ENCODE measurements at regions not wholly inside any gene's neighbourhood (a gene's known extent, or its start where the extent isn't known, plus 50 kb on each side); places are given as distances from the start of the nearest gene placed in this dataset.
A peak's percentile ranks its signal among the peaks of the same experiment; 100 is the strongest.

DNA sequence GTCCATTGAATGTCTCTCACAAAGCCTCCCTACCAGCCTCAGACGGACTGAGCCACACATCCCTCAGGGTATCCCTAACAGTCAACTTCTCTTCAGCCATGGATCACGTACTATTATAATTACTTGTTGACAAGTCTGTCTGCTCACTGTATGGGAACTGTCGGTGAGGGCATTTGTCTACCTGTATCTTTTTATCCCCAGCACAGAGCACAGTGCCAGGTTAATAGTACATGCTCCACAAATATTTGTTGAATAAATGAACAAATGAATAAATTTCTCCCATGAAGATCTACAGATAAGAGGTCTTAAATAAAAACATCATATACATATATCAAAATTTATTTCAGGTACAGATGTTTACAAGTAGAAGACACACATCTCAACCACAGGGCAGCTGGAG, 414.0 kb downstream of the SOX9 start:
- H3K9ac ChIP-seq (ENCODE audit: low read length) = no peak overlapping the region
- no peaks in the 10 kb centered on the region for H3K36me3 ChIP-seq (ENCODE audit: control insufficient read depth, insufficient read depth, low read length)
- peaks cover 38% of the 10 kb centered on the region for H3K4me1 ChIP-seq (ENCODE audit: control insufficient read depth, insufficient read depth, low read length)
- no peaks in the 10 kb centered on the region for H3K27me3 ChIP-seq (ENCODE audit: control insufficient read depth, insufficient read depth, low read length)
- no peak overlapping the region for H3K4me3 ChIP-seq (ENCODE audit: low read length)
- no peaks in the 10 kb centered on the region for H3K9me3 ChIP-seq (ENCODE audit: control insufficient read depth, low read length)

DNA sequence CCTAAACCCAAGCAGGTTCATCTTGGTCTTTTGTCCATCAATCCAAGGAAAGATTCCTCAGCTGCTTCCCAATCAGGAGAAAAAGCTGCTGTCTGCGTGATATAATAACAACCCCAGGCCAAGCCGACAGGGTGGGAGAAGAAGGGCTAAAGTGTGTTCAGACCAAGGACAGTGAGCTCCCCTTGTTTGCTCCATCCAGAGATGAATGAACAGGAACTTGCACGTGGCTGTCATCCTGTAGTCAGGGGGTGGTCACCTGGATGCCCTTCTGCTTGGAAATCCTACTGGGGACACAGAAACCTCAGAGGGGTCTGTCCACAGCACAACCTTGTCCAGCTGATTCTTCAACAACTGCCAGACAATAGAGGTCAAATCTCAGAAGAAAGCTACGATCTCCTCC, 414.5 kb downstream of the SOX9 start:
- Histone ChIP-seq H3K27me3 (ENCODE audit: control insufficient read depth, insufficient read depth, low read length) (no peaks in the 10 kb centered on the region), H3K4me1 (ENCODE audit: control insufficient read depth, insufficient read depth, low read length) (peaks cover 37% of the 10 kb centered on the region), H3K36me3 (ENCODE audit: control insufficient read depth, insufficient read depth, low read length) (no peaks in the 10 kb centered on the region), H3K4me3 (ENCODE audit: low read length) (no peak overlapping the region), H3K9ac (ENCODE audit: low read length) (no peak overlapping the region), H3K9me3 (ENCODE audit: control insufficient read depth, low read length) (no peaks in the 10 kb centered on the region)

DNA sequence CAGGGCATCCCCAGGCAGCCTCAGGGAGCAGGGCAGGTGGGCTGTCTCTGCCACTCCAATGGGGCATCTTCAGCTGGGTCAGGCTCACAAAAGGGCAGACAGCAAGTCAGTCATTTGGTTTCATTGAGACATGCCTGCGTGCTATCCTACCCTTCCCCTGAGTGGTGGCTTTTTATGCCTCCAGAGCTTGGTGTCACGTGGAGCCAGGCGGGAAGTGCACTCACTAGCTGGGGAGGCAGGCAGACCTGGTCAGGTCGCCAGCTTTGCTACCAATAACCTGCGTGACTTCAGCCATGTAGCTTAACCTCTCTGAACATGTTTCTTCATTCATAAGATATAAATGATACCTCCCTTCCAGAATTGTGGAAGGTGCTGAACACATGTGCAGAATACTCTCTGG, 415.0 kb downstream of the SOX9 start:
- Histone ChIP-seq H3K9ac (ENCODE audit: low read length) (no peak overlapping the region), H3K4me3 (ENCODE audit: low read length) (no peak overlapping the region)

DNA sequence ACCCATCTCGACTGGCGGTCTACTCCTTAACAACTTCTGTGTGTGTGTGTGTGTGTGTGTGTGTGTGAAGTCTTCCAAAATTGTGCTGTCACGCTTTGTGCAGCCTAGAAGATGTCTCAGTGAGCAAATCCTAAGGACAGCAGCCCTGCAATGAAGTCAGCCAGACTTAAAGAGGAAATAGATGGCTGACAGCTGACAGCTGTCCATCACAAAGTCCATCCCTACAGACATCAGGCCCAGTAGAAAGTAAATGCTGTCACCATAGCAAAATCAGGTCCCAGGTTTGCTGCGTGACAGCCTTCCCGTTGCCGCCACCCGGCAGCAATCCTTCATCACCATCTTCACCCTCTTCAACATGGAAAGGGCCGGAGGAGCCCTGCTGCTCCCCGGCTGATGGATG, 416.0 kb downstream of the SOX9 start:
- H3K36me3 ChIP-seq (ENCODE audit: control insufficient read depth, insufficient read depth, low read length) = no peaks in the 10 kb centered on the region
- H3K4me3 ChIP-seq (ENCODE audit: low read length) = no peak overlapping the region
- H3K27me3 ChIP-seq (ENCODE audit: control insufficient read depth, insufficient read depth, low read length) = no peaks in the 10 kb centered on the region
- H3K9me3 ChIP-seq (ENCODE audit: control insufficient read depth, low read length) = no peaks in the 10 kb centered on the region
- H3K4me1 ChIP-seq (ENCODE audit: control insufficient read depth, insufficient read depth, low read length) = peaks cover 27% of the 10 kb centered on the region
- no peak overlapping the region for H3K9ac ChIP-seq (ENCODE audit: low read length)

More for the DNA sequence above, 415.0 kb downstream of the SOX9 start:
- Histone ChIP-seq H3K4me1 (ENCODE audit: control insufficient read depth, insufficient read depth, low read length) (peaks cover 36% of the 10 kb centered on the region), H3K36me3 (ENCODE audit: control insufficient read depth, insufficient read depth, low read length) (no peaks in the 10 kb centered on the region), H3K9me3 (ENCODE audit: control insufficient read depth, low read length) (no peaks in the 10 kb centered on the region), H3K27me3 (ENCODE audit: control insufficient read depth, insufficient read depth, low read length) (no peaks in the 10 kb centered on the region)

DNA sequence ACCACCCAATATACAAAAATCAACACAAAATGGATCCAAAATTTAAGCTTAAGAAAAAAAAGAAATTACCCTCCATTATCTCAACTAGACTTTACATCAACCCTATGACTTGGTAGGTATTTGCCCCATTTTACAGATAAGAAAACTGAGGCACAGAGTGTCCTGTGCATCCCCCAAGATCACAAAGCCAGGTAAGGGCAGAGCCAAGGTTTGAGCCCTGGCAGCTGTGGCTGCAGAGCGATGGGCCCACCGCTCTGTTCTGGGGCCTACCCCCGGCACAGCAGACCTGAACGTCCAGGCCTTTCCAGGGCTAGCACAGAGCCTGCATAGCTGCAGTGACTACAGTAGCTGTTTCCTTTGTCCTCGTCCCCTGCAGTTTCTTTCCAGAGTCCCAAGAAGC, 417.6 kb downstream of the SOX9 start:
- H3K27me3 ChIP-seq (ENCODE audit: control insufficient read depth, insufficient read depth, low read length) = no peaks in the 10 kb centered on the region
- H3K4me1 ChIP-seq (ENCODE audit: control insufficient read depth, insufficient read depth, low read length) = peaks cover 22% of the 10 kb centered on the region
- peak overlapping the region; percentile 45 for H3K9ac ChIP-seq (ENCODE audit: low read length)
- no peaks in the 10 kb centered on the region for H3K9me3 ChIP-seq (ENCODE audit: control insufficient read depth, low read length)
- peak overlapping the region; percentile 33 for H3K4me3 ChIP-seq (ENCODE audit: low read length)
- no peaks in the 10 kb centered on the region for H3K36me3 ChIP-seq (ENCODE audit: control insufficient read depth, insufficient read depth, low read length)

DNA sequence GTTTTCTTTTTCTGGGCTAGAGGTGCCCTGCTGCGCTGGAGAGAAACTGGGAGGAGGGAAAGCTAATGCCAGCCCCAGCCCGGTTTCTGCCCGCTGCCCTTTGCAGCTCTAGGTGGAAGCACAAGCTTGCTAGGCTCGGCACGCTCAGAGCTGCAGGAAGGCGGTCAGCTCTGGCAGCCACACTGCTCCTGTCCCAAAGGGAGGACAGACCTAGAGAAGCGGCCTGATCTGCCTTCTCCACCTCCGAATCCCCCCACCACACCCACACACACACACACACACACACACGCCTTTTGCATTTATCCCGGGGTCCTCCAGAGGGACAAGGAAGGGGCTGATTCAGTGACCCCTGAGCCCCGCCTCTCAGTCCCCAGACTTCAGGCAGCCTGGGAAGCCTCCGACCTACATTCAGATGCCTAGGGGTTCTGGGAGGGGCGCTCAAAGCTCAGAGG, 418.1 kb downstream of the SOX9 start:
- no peaks in the 10 kb centered on the region for H3K36me3 ChIP-seq (ENCODE audit: control insufficient read depth, insufficient read depth, low read length)
- H3K27me3 ChIP-seq (ENCODE audit: control insufficient read depth, insufficient read depth, low read length) = no peaks in the 10 kb centered on the region
- no peaks in the 10 kb centered on the region for H3K9me3 ChIP-seq (ENCODE audit: control insufficient read depth, low read length)
- peak overlapping the region; percentile 45 for H3K9ac ChIP-seq (ENCODE audit: low read length)
- peaks cover 22% of the 10 kb centered on the region for H3K4me1 ChIP-seq (ENCODE audit: control insufficient read depth, insufficient read depth, low read length)
- peak overlapping the region; percentile 33 for H3K4me3 ChIP-seq (ENCODE audit: low read length)

DNA sequence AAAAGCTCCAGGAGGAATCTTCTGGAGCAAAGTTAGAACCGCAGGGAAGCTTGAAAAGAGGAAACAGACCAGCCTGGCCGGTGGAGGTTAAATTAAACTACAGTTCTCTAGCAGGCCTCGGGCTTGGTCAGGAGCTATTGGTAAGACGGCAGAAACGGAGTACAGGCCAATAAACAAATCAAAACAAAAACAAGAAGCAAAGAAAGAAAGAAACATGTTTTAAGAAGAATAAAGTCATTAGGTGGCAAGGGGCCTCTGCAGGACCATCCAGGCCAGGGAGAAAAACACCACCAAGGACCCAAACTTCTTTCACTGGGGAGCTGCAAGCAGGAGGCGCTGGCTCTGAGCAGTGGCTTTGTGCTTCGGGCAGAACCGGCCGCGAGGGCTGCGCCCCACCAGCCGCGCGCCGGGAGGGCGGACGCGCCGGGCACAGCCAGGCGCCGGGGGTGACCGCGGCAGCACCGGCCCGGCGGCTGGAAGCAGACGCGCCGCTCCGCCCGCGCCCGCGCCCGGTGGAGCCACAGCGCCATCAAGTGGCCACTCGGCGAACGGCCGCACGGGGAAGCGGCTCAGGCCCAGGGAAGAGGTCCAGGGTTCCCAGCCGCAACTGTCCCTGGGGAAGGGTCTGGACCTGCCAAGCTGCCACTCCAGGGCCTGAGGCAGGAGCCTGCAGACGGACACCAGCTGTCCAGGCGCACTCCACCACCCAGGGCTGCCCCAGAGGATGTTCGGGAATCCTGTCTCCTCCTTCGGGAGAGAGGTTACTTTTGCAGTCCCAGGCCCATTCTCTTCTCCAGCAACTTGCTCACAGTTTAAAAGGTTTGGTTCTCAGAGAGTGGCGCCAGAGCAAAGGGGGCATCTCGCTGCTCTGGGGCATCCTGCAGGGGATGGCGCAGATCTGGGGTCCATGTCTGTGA, 419.4 kb downstream of the SOX9 start:
- Histone ChIP-seq H3K9ac (ENCODE audit: low read length) (peak overlapping the region; percentile 27), H3K4me1 (ENCODE audit: control insufficient read depth, insufficient read depth, low read length) (peaks cover 22% of the 10 kb centered on the region), H3K4me3 (ENCODE audit: low read length) (no peak overlapping the region)

DNA sequence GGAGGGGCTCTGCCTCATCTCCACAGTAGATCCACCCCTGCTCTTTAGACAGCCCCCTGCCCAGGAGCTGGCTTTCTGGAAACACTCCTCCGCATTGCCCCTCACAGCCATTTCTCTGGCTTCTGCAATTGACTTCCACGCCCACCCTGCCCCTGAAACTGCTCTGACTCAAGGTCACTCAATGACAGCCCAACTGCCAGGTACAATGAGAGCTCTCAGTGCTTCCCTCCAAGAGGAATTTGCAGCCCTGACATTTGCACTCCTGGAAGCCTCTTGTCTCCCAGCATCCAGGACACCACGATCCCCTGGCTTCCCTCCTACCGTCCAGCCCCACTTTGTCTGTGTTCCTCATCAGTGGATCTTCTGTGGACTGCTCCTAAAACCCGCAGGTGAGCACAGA, 421.5 kb downstream of the SOX9 start:
- Histone ChIP-seq H3K27me3 (ENCODE audit: control insufficient read depth, insufficient read depth, low read length) (no peaks in the 10 kb centered on the region), H3K36me3 (ENCODE audit: control insufficient read depth, insufficient read depth, low read length) (no peaks in the 10 kb centered on the region), H3K9me3 (ENCODE audit: control insufficient read depth, low read length) (no peaks in the 10 kb centered on the region)

More for the DNA sequence above, 419.4 kb downstream of the SOX9 start:
- Histone ChIP-seq H3K27me3 (ENCODE audit: control insufficient read depth, insufficient read depth, low read length) (no peaks in the 10 kb centered on the region), H3K9me3 (ENCODE audit: control insufficient read depth, low read length) (no peaks in the 10 kb centered on the region), H3K36me3 (ENCODE audit: control insufficient read depth, insufficient read depth, low read length) (no peaks in the 10 kb centered on the region)

DNA sequence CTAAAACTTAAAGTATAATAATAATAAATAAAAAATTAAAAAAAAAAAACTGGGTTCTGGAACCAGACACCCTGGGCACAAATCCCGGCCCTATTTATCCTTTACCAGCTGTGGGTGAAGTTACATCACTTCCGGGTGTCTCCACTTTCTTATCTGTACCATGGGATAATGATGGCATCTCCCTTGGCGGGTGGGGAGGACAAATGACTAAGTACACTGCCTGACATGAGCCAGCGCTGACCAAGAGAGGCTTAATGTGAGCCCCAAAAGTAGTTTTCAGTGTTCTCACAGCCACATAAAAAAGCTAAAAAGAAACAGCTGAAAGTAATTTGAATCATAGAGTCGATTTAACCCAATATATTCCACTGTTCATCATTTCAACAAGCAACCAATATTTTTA, 424.9 kb downstream of the SOX9 start:
- H3K4me1 ChIP-seq (ENCODE audit: control insufficient read depth, insufficient read depth, low read length) = peaks cover 5% of the 10 kb centered on the region
- H3K36me3 ChIP-seq (ENCODE audit: control insufficient read depth, insufficient read depth, low read length) = no peaks in the 10 kb centered on the region
- H3K9ac ChIP-seq (ENCODE audit: low read length) = no peak overlapping the region
- no peak overlapping the region for H3K4me3 ChIP-seq (ENCODE audit: low read length)
- no peaks in the 10 kb centered on the region for H3K9me3 ChIP-seq (ENCODE audit: control insufficient read depth, low read length)
- no peaks in the 10 kb centered on the region for H3K27me3 ChIP-seq (ENCODE audit: control insufficient read depth, insufficient read depth, low read length)

More for the DNA sequence above, 421.5 kb downstream of the SOX9 start:
- peaks cover 22% of the 10 kb centered on the region for H3K4me1 ChIP-seq (ENCODE audit: control insufficient read depth, insufficient read depth, low read length)
- no peak overlapping the region for H3K4me3 ChIP-seq (ENCODE audit: low read length)
- H3K9ac ChIP-seq (ENCODE audit: low read length) = no peak overlapping the region

DNA sequence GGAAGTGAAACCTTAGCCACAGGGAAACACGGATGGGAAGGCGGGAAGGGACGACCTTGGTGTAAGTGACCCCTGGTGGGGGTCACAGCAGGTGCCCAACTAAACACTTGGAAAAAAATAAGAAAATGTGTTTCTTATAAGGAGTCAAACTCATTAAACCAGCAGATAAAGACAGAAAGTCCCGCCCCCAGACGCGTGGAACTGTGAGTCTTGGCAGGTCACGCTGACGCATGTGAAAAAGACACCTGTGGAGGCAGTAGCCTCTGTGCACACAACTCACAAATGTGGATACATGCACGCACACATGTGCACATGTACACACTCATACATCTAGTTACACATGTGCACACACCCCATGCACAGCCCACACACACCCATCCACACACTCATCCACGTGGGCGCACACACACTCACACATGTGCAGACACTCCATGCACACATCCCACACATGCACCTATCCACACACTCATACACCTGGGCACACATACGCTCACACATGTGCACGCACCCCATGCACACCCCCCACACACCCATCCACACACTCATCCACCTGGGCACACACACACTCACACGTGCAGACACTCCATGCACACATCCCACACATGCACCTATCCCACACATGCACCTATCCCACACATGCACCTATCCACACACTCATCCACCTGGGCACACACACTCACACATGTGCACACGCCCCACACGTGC, 432.4 kb downstream of the SOX9 start:
- H3K4me1 ChIP-seq (ENCODE audit: control insufficient read depth, insufficient read depth, low read length) = peaks cover 25% of the 10 kb centered on the region
- no peak overlapping the region for H3K9ac ChIP-seq (ENCODE audit: low read length)
- H3K27me3 ChIP-seq (ENCODE audit: control insufficient read depth, insufficient read depth, low read length) = no peaks in the 10 kb centered on the region
- H3K4me3 ChIP-seq (ENCODE audit: low read length) = no peak overlapping the region
- H3K9me3 ChIP-seq (ENCODE audit: control insufficient read depth, low read length) = no peaks in the 10 kb centered on the region
- H3K36me3 ChIP-seq (ENCODE audit: control insufficient read depth, insufficient read depth, low read length) = no peaks in the 10 kb centered on the region

DNA sequence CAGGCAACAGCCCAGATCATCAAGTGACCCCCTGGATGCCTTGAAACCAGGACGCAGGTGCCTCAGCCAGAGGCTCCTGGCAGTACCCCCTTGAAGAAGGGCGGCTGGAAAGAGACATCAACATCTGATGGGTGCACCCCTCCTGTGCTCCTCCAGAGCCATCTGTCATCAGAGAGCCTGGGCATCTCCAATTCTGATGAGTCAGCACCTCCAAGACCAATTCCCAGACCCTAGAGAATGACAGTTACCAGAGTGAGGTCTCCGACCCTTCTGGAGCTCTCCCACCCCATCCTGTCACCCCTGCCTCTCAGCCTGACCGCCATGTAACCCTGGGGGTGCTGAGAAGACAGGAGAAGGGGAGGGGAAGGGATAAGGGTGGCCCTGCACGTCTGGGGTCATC, 433.7 kb downstream of the SOX9 start:
- Histone ChIP-seq H3K9me3 (ENCODE audit: control insufficient read depth, low read length) (no peaks in the 10 kb centered on the region), H3K9ac (ENCODE audit: low read length) (no peak overlapping the region), H3K4me3 (ENCODE audit: low read length) (no peak overlapping the region), H3K27me3 (ENCODE audit: control insufficient read depth, insufficient read depth, low read length) (no peaks in the 10 kb centered on the region), H3K36me3 (ENCODE audit: control insufficient read depth, insufficient read depth, low read length) (no peaks in the 10 kb centered on the region), H3K4me1 (ENCODE audit: control insufficient read depth, insufficient read depth, low read length) (peaks cover 31% of the 10 kb centered on the region)

DNA sequence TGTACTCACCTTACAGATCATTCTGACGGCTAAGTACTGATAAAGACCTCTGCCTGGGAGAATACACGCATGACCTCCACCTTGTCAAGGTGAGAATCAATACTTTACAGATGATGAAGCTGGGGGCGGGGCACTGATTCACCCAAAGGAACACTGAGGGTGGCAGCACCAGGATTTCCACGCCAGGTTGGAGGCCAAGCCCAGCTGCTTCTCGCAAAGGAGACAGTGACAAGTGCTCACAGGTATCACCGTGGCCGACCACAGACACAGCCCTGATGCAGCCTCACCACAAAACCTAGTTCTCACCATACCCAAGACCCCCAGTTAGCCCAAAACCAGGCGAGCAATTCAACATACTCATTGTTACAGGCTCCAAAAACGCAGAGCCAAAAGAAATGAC, 434.2 kb downstream of the SOX9 start:
- Histone ChIP-seq H3K4me3 (ENCODE audit: low read length) (no peak overlapping the region), H3K27me3 (ENCODE audit: control insufficient read depth, insufficient read depth, low read length) (no peaks in the 10 kb centered on the region), H3K36me3 (ENCODE audit: control insufficient read depth, insufficient read depth, low read length) (no peaks in the 10 kb centered on the region), H3K9ac (ENCODE audit: low read length) (no peak overlapping the region), H3K9me3 (ENCODE audit: control insufficient read depth, low read length) (no peaks in the 10 kb centered on the region), H3K4me1 (ENCODE audit: control insufficient read depth, insufficient read depth, low read length) (peaks cover 36% of the 10 kb centered on the region)
